ENCODE measurements at regions not wholly inside any gene's neighbourhood (a gene's known extent, or its start where the extent isn't known, plus 50 kb on each side); places are given as distances from the start of the nearest gene placed in this dataset.

GRCh38 chr12:127267128-127267527 is 999.8 kb upstream of the TMEM132C start:
- Histone ChIP-seq H3K79me1 (ENCODE audit: low read depth, low read length) (no peaks in the 10 kb centered on the region), H3K4ac (replicated peaks; ENCODE audit: insufficient read length, low read depth, low read length) (no peak overlapping the region), H3K4me2 (ENCODE audit: insufficient read depth in 1 of 2, low read depth in 2 of 2, low read length in 2 of 2) (no peak overlapping the region), H3K4me1 (replicated peaks in 1 of 4; ENCODE audit: control insufficient read depth in 3 of 4, insufficient read depth in 4 of 4, low read length in 3 of 4) (no peaks in the 10 kb centered on the region), H3K56ac (replicated peaks; ENCODE audit: insufficient read length, low read depth, low read length) (no peak overlapping the region), H3K27ac (ENCODE audit: low read depth, low read length) (no peak overlapping the region), H3K23me2 (ENCODE audit: low read depth, low read length) (peaks cover 1% of the 10 kb centered on the region; the same call in 1 of the 2 replicates), H3K79me2 (ENCODE audit: control insufficient read depth in 1 of 2, insufficient read depth in 2 of 2, low read length in 2 of 2) (no peaks in the 10 kb centered on the region), H4K20me1 (replicated peaks in 1 of 2; ENCODE audit: control insufficient read depth in 1 of 2, insufficient read depth in 2 of 2, low read length in 2 of 2) (no peaks in the 10 kb centered on the region), H3K18ac (ENCODE audit: extremely low read depth, low read length) (no peak overlapping the region), H2BK12ac (ENCODE audit: low read depth, low read length) (no peak overlapping the region), H4K8ac (ENCODE audit: extremely low read depth, insufficient read depth, low read length) (no peak overlapping the region), H2BK5ac (ENCODE audit: low read depth, low read length) (no peak overlapping the region), H3K9ac (replicated peaks in 1 of 4; ENCODE audit: extremely low read depth in 1 of 4, low read depth in 3 of 4, low read length in 3 of 4) (no peak overlapping the region), H3K4me3 (ENCODE audit: extremely low read depth in 1 of 4, insufficient read depth in 2 of 4, low read depth in 3 of 4, low read length in 4 of 4) (no peak overlapping the region), H2BK20ac (ENCODE audit: low read length) (no peak overlapping the region), H2BK15ac (ENCODE audit: low read length) (no peak overlapping the region), H3K27me3 (replicated peaks in 1 of 4; ENCODE audit: control insufficient read depth in 3 of 4, extremely low read depth in 1 of 4, insufficient read depth in 3 of 4, low read length in 3 of 4) (no peaks in the 10 kb centered on the region), H3K36me3 (ENCODE audit: control insufficient read depth in 2 of 4, insufficient read depth in 4 of 4, low read length in 3 of 4) (no peaks in the 10 kb centered on the region), H3K9me3 (ENCODE audit: insufficient read depth in 2 of 2, low read depth in 1 of 2, low read length in 1 of 2) (no peaks in the 10 kb centered on the region), H3K23ac (ENCODE audit: insufficient read length) (no peak overlapping the region), H2AK5ac (ENCODE audit: low read depth, low read length) (no peak overlapping the region), H3K14ac (ENCODE audit: insufficient read length) (no peak overlapping the region), H2BK120ac (replicated peaks; ENCODE audit: low read depth, low read length) (no peak overlapping the region), H4K91ac (replicated peaks; ENCODE audit: insufficient read length, low read length) (no peak overlapping the region), H4K5ac (ENCODE audit: insufficient read length, low read depth, low read length) (no peak overlapping the region), H2AFZ (ENCODE audit: low read length) (no peak overlapping the region)
- ChIA-PET CTCF (ENCODE audit: partially characterized antibody) (interaction anchor here (0.6 to 8.1 kb wide), 4 partner anchors 9 to 18 kb away, joined by 3 to 55 read pairs (median 4); no protein-coding TSS in a partner anchor), POLR2A (ENCODE audit: partially characterized antibody) (no interaction called here)
- 85% methylated on average over 4 of the region's 4 CpGs; no CpG with 5 or more reads in 1 of the 2 experiments for WGBS, 2 experiments (ENCODE audit: extremely low coverage in 1 of 2, insufficient coverage in 1 of 2, insufficient read length in 1 of 2, insufficient replicate concordance in 2 of 2, low coverage in 1 of 2, low lambda C conversion rate in 2 of 2, missing lambda C conversion rate in 1 of 2)
- FAIRE-seq (no peak), DNase-seq (ENCODE audit: low read depth in 1 of 2, low spot score in 2 of 2) (no peak)
- TF ChIP-seq SIRT6 (IDR thresholded peaks at IDR 0.05; ENCODE audit: low read length) (no peak), HDAC6 (IDR thresholded peaks at IDR 0.05; ENCODE audit: low read depth, low read length) (no peak), RXRA (IDR thresholded peaks at IDR 0.05; ENCODE audit: insufficient read depth, low read depth, low read length) (no peak), TCF12 (IDR thresholded peaks at IDR 0.05; ENCODE audit: low read depth, low read length) (no peak), SP2 (IDR thresholded peaks at IDR 0.05; ENCODE audit: low read length) (no peak), TEAD4 (IDR thresholded peaks at IDR 0.05; ENCODE audit: low read depth, low read length) (no peak)
